Glutamatergic neuron (in vitro differentiated cells): ENCODE measurements at regions not wholly inside any gene's neighbourhood (a gene's known extent, or its start where the extent isn't known, plus 50 kb on each side); places are given as distances from the start of the nearest gene placed in this dataset.

ENCODE experiments used
- DNase-seq: peaks from one replicate; pipeline ENCODE4 v3.0.0; 2022
- H3K27ac Mint-ChIP-seq: one replicate; pipeline ENCODE4 v1.8.0; 2020; ENCODE audit warnings: mild to moderate bottlenecking, mixed read lengths, inconsistent platforms; ENCODE audit not compliant: unreplicated experiment
- H3K27me3 Mint-ChIP-seq: one replicate; pipeline ENCODE4 v1.8.0; 2020; ENCODE audit warnings: mild to moderate bottlenecking, moderate library complexity, mixed read lengths, inconsistent platforms; ENCODE audit not compliant: unreplicated experiment
- H3K36me3 Mint-ChIP-seq: one replicate; pipeline ENCODE4 v1.8.0; 2020; ENCODE audit warnings: mild to moderate bottlenecking, mixed read lengths, inconsistent platforms; ENCODE audit not compliant: unreplicated experiment
- H3K4me1 Mint-ChIP-seq: one replicate; pipeline ENCODE4 v1.8.0; 2020; ENCODE audit warnings: mild to moderate bottlenecking, low read depth, mixed read lengths, inconsistent platforms; ENCODE audit not compliant: unreplicated experiment
- H3K4me3 Mint-ChIP-seq: one replicate; pipeline ENCODE4 v1.8.0; 2020; ENCODE audit warnings: mild to moderate bottlenecking, mixed read lengths, inconsistent platforms; ENCODE audit not compliant: unreplicated experiment
- H3K9me3 Mint-ChIP-seq: one replicate; pipeline ENCODE4 v1.8.0; 2020; ENCODE audit warnings: mild to moderate bottlenecking, moderate library complexity, mixed read lengths, inconsistent platforms; ENCODE audit not compliant: unreplicated experiment
- CTCF ChIP-seq: fragments of 200-600 bp; sonication (generic); IDR thresholded peaks from one replicate; pipeline ENCODE4 v1.5.0; 2021; ENCODE audit not compliant: partially characterized antibody, unreplicated experiment

GRCh38 chr22:47548953-47549740, 786.7 kb downstream of the TBC1D22A start:
- H3K36me3 Mint-ChIP-seq, result peaks cover 11% of the 10 kb centered on the region
- H3K4me3 Mint-ChIP-seq, result no peak overlapping the region
- no peak for DNase-seq
- H3K9me3 Mint-ChIP-seq, result peaks cover 24% of the 10 kb centered on the region
- peaks cover 7% of the 10 kb centered on the region for H3K27me3 Mint-ChIP-seq
- H3K27ac Mint-ChIP-seq, result no peak overlapping the region
- no peak for TF ChIP-seq CTCF
- no peaks in the 10 kb centered on the region for H3K4me1 Mint-ChIP-seq

GRCh38 chr22:47547881-47548650, 785.6 kb downstream of the TBC1D22A start:
- peaks cover 7% of the 10 kb centered on the region for H3K27me3 Mint-ChIP-seq
- no peaks in the 10 kb centered on the region for H3K4me1 Mint-ChIP-seq
- peaks cover 11% of the 10 kb centered on the region for H3K36me3 Mint-ChIP-seq
- peaks cover 23% of the 10 kb centered on the region for H3K9me3 Mint-ChIP-seq
- no peak for DNase-seq
- H3K4me3 Mint-ChIP-seq, result no peak overlapping the region
- no peak overlapping the region for H3K27ac Mint-ChIP-seq
- no peak for TF ChIP-seq CTCF

- H3K27ac Mint-ChIP-seq, result no peak overlapping the region
Measured at GRCh38 chr22:47547239-47547661, 784.8 kb downstream of the TBC1D22A start.

GRCh38 chr22:47544696-47545095, 782.2 kb downstream of the TBC1D22A start:
- H3K9me3 Mint-ChIP-seq, result peaks cover 28% of the 10 kb centered on the region
- no peak overlapping the region for H3K4me3 Mint-ChIP-seq
- H3K36me3 Mint-ChIP-seq, result peaks cover 8% of the 10 kb centered on the region
- H3K27ac Mint-ChIP-seq, result no peak overlapping the region
- no peak for TF ChIP-seq CTCF
- no peak for DNase-seq
- no peaks in the 10 kb centered on the region for H3K4me1 Mint-ChIP-seq
- H3K27me3 Mint-ChIP-seq, result peaks cover 4% of the 10 kb centered on the region

More at GRCh38 chr22:47547239-47547661, 784.8 kb downstream of the TBC1D22A start:
- Mint-ChIP-seq H3K9me3 (peaks cover 24% of the 10 kb centered on the region), H3K36me3 (peaks cover 8% of the 10 kb centered on the region), H3K27me3 (peaks cover 4% of the 10 kb centered on the region), H3K4me3 (no peak overlapping the region), H3K4me1 (no peaks in the 10 kb centered on the region)
- no peak for TF ChIP-seq CTCF
- DNase-seq, result no peak

- no peak for DNase-seq
- TF ChIP-seq CTCF, result no peak
Measured at GRCh38 chr22:47543447-47543846, 781.0 kb downstream of the TBC1D22A start.

More at GRCh38 chr22:47543447-47543846, 781.0 kb downstream of the TBC1D22A start:
- Mint-ChIP-seq H3K27ac (no peak overlapping the region), H3K27me3 (peaks cover 4% of the 10 kb centered on the region), H3K9me3 (peaks cover 26% of the 10 kb centered on the region), H3K36me3 (peaks cover 8% of the 10 kb centered on the region), H3K4me3 (no peak overlapping the region), H3K4me1 (no peaks in the 10 kb centered on the region)
